Fibroblast of upper back skin (primary cell): ENCODE measurements at regions not wholly inside any gene's neighbourhood (a gene's known extent, or its start where the extent isn't known, plus 50 kb on each side); places are given as distances from the start of the nearest gene placed in this dataset.
A peak's percentile ranks its signal among the peaks of the same experiment; 100 is the strongest.
"Not testable (repeated sequence)": the region's sequence is repeated elsewhere in the genome, so short reads cannot be mapped to it uniquely, and the experiment has no call there.

Experiments used
- DNase-seq: peaks from one replicate; pipeline ENCODE4 v3.0.0-alpha.2; 2013

GRCh38 chr12:114119316-114119715, 153.2 kb upstream of the RBM19 start:
- DNase-seq: no peak

- DNase-seq: peak; percentile 56
Observed at GRCh38 chr12:114096461-114096860, 130.3 kb upstream of the RBM19 start.

- DNase-seq: no peak
Observed at GRCh38 chr12:114093520-114093919, 127.4 kb upstream of the RBM19 start.

- DNase-seq: no peak
Observed at GRCh38 chr12:114092981-114093380, 126.9 kb upstream of the RBM19 start.

GRCh38 chr12:114090211-114090610, 124.1 kb upstream of the RBM19 start:
- DNase-seq: no peak

GRCh38 chr12:114073076-114073475, 107.0 kb upstream of the RBM19 start:
- no peak for DNase-seq

GRCh38 chr12:114069507-114069906, 103.4 kb upstream of the RBM19 start:
- no peak for DNase-seq

GRCh38 chr12:114064497-114064896, 98.4 kb upstream of the RBM19 start:
- DNase-seq: no peak

- not testable (repeated sequence) for DNase-seq
Observed at GRCh38 chr12:114064034-114064433, 97.9 kb upstream of the RBM19 start.

- no peak for DNase-seq
Observed at GRCh38 chr12:114063435-114063834, 97.3 kb upstream of the RBM19 start.

- DNase-seq: peak; percentile 1
Observed at GRCh38 chr12:114056351-114056750, 90.2 kb upstream of the RBM19 start.

GRCh38 chr12:114054982-114055381, 88.9 kb upstream of the RBM19 start:
- no peak for DNase-seq

GRCh38 chr12:114046236-114046998, 80.3 kb upstream of the RBM19 start:
- DNase-seq: no peak

- DNase-seq: no peak
Observed at GRCh38 chr12:114045349-114045748, 79.2 kb upstream of the RBM19 start.

- no peak for DNase-seq
Observed at GRCh38 chr12:114041590-114041989, 75.5 kb upstream of the RBM19 start.

GRCh38 chr12:114041136-114041535, 75.0 kb upstream of the RBM19 start:
- no peak for DNase-seq

GRCh38 chr12:114038962-114039361, 72.8 kb upstream of the RBM19 start:
- no peak for DNase-seq

GRCh38 chr12:114032801-114033200, 66.7 kb upstream of the RBM19 start:
- DNase-seq: no peak

GRCh38 chr12:114030451-114030850, 64.3 kb upstream of the RBM19 start:
- no peak for DNase-seq

- no peak for DNase-seq
Observed at GRCh38 chr12:114026805-114027204, 60.7 kb upstream of the RBM19 start.

GRCh38 chr12:114025935-114026334, 59.8 kb upstream of the RBM19 start:
- no peak for DNase-seq

GRCh38 chr12:114022081-114022480, 56.0 kb upstream of the RBM19 start:
- not testable (repeated sequence) for DNase-seq

- DNase-seq: no peak
Observed at GRCh38 chr12:114018669-114019068, 52.5 kb upstream of the RBM19 start.
